HepG2 (cell line): ENCODE measurements at regions not wholly inside any gene's neighbourhood (a gene's known extent, or its start where the extent isn't known, plus 50 kb on each side); places are given as distances from the start of the nearest gene placed in this dataset.
A peak's percentile ranks its signal among the peaks of the same experiment; 100 is the strongest.

Source experiments
- ATAC-seq: fragments of 200-7000 bp; cut with Tn5 transposase; 3 replicates; pipeline ENCODE4 v1.9.1; 2020; ENCODE audit warnings: mild to moderate bottlenecking, moderate library complexity
- BruUV-seq: library from RNA; stranded (reverse); fragments of 400-500 nt; replicated peaks from 2 replicates; lab custom pipeline; 2021; lab: Mats Ljungman, UMichigan
- CTCF ChIA-PET: fragments of 300-600 bp; formaldehyde crosslinking; extraction: SDS; loops from one replicate; lab custom pipeline; 2021; ENCODE audit warnings: low total read pairs, inconsistent platforms, low intra/inter-chr PET ratio; lab: Yijun Ruan, JAX
- POLR2A ChIA-PET: fragments of 350-600 bp; sonication (Branson Sonifier 250); formaldehyde crosslinking; loops from one replicate; lab custom pipeline; 2020; ENCODE audit warnings: antibody characterized with exemption, inconsistent platforms; lab: Yijun Ruan, JAX
- DNase-seq: peaks from one replicate; pipeline ENCODE4 v3.0.0-alpha.2; 2015; ENCODE audit warnings: low spot score
- FAIRE-seq: peaks from 3 replicates; lab custom pipeline; 2011; peaks lifted over from hg19 to GRCh38; lab: Jason Lieb, UNC
- H2AFZ ChIP-seq: one replicate; pipeline ENCODE4 v1.6.1; 2011; ENCODE audit warnings: low read length, inconsistent platforms
- H3K27ac ChIP-seq: fragments of 300-600 bp; 3 replicates; pipeline ENCODE4 v1.8.0; 2011; ENCODE audit warnings: mixed run types, mild to moderate bottlenecking, mixed read lengths, low read length, inconsistent platforms; ENCODE audit not compliant: insufficient read depth; ENCODE audit errors: extremely low read length
- H3K27me3 ChIP-seq, 2 experiments: fragments of 200-600 bp in 1 of 2; 2 replicates in 1 of 2; 3 replicates in 1 of 2; pipeline versions ENCODE4 v1.6.0 to v1.8.0; 2011; ENCODE audit warnings: low read length in 2 of 2, mild to moderate bottlenecking in 2 of 2, moderate library complexity in 2 of 2, inconsistent platforms in 1 of 2; ENCODE audit not compliant: insufficient read depth in 2 of 2, control insufficient read depth in 1 of 2
- H3K36me3 ChIP-seq, 2 experiments: fragments of 200-600 bp in 1 of 2; replicated peaks in 1 of 2; 2 replicates in 1 of 2; 3 replicates in 1 of 2; pipeline versions ENCODE4 v1.5.1 to v1.8.0; 2011; ENCODE audit warnings: low read length in 2 of 2, inconsistent platforms in 1 of 2; ENCODE audit not compliant: insufficient read depth in 2 of 2, control insufficient read depth in 1 of 2
- H3K4me1 ChIP-seq: 2 replicates; pipeline ENCODE4 v1.5.1; 2012; ENCODE audit warnings: low read length, inconsistent platforms; ENCODE audit not compliant: insufficient read depth
- H3K4me2 ChIP-seq: 2 replicates; pipeline ENCODE4 v1.6.0; 2011; ENCODE audit warnings: low read depth, low read length, inconsistent platforms
- H3K4me3 ChIP-seq, 3 experiments: fragments of 200-600 bp in 1 of 3; sonication (generic), shearing (Covaris generic) in 1 of 3; replicated peaks in 1 of 3; 2 replicates each; pipeline ENCODE4 v1.5.1; 2011 to 2016; ENCODE audit warnings: low read length in 3 of 3, inconsistent platforms in 2 of 3, low read depth in 2 of 3, mild to moderate bottlenecking in 2 of 3, control low read depth in 1 of 3, mixed read lengths in 1 of 3; ENCODE audit not compliant: insufficient read depth in 1 of 3
- H3K79me2 ChIP-seq: one replicate; pipeline ENCODE4 v1.6.1; 2011; ENCODE audit warnings: low read length, inconsistent platforms; ENCODE audit not compliant: insufficient read depth
- H3K9ac ChIP-seq: 2 replicates; pipeline ENCODE4 v1.6.0; 2011; ENCODE audit warnings: mild to moderate bottlenecking, low read depth, low read length, inconsistent platforms; ENCODE audit not compliant: insufficient read depth
- H3K9me3 ChIP-seq: 2 replicates; pipeline ENCODE4 v1.5.1; 2012; ENCODE audit warnings: mild to moderate bottlenecking, low read length
- H4K20me1 ChIP-seq: 2 replicates; pipeline ENCODE4 v1.6.0; 2011; ENCODE audit warnings: inconsistent platforms, mild to moderate bottlenecking, low read length, moderate library complexity; ENCODE audit not compliant: insufficient read depth
- ATF1 ChIP-seq: IDR thresholded peaks from 2 replicates; pipeline ENCODE4 v1.6.1; 2016; ENCODE audit warnings: mild to moderate bottlenecking, control low read depth
- HDAC1 ChIP-seq: sonication (generic); formaldehyde crosslinking; IDR thresholded peaks from 2 replicates; pipeline ENCODE4 v1.5.1; 2020; ENCODE audit warnings: mild to moderate bottlenecking, missing genetic modification reagents
- JUN ChIP-seq: sonication (generic); formaldehyde crosslinking; IDR thresholded peaks from 2 replicates; pipeline ENCODE4 v1.4.0; 2020; ENCODE audit warnings: mild to moderate bottlenecking, missing genetic modification reagents
- ONECUT2 ChIP-seq: sonication (generic); formaldehyde crosslinking; IDR thresholded peaks from 2 replicates; pipeline ENCODE4 v1.4.0; 2020; ENCODE audit warnings: missing genetic modification reagents
- REXO4 ChIP-seq: sonication (generic); formaldehyde crosslinking; IDR thresholded peaks from 2 replicates; pipeline ENCODE4 v1.8.0; 2022; ENCODE audit warnings: missing genetic modification reagents, mild to moderate bottlenecking, borderline replicate concordance
- SP1 ChIP-seq, 2 experiments: fragments of 450-650 bp in 1 of 2; sonication (generic) in 1 of 2; formaldehyde crosslinking in 1 of 2; IDR thresholded peaks; 2 replicates each; pipeline versions ENCODE4 v1.4.0 to v1.6.1; 2016 to 2020; ENCODE audit warnings: missing genetic modification reagents in 1 of 2
- ZNF205 ChIP-seq: IDR thresholded peaks from 2 replicates; pipeline ENCODE4 v1.6.1; 2018; ENCODE audit warnings: missing biosample characterization, missing genetic modification reagents
- ZNF264 ChIP-seq: sonication (generic); formaldehyde crosslinking; IDR thresholded peaks from 2 replicates; pipeline ENCODE4 v1.4.0; 2020; ENCODE audit warnings: missing genetic modification reagents
- ZNF652 ChIP-seq: IDR thresholded peaks from 2 replicates; pipeline ENCODE4 v1.6.1; 2016; ENCODE audit warnings: low read depth, borderline replicate concordance
- WGBS: methylation state at CpG from one replicate; pipeline ENCODE4 v1.1.6; 2017; ENCODE audit warnings: low lambda C conversion rate; 5-methylcytosine and 5-hydroxymethylcytosine counted together
- in situ Hi-C: cut with HindIII; loops from 2 replicates; pipeline ENCODE4 v1.10.0; 2017; ENCODE audit warnings: low pct_unique_long_range_greater_than_20kb; ENCODE audit not compliant: extremely low pct_ligation_motif_present
- intact Hi-C: fragments of 100-400 bp; cut with micrococcal nuclease; formaldehyde crosslinking; loops from one replicate; pipeline ENCODE4 v1.10.0; 2022; ENCODE audit not compliant: unreplicated experiment
- TF ChIP-seq, protein P1 (sequence below): IDR thresholded peaks from 2 replicates; pipeline ENCODE4 v1.6.1; 2016; ENCODE audit warnings: low read depth, borderline replicate concordance
- TF ChIP-seq, protein P2 (sequence below): sonication (generic); formaldehyde crosslinking; IDR thresholded peaks from 2 replicates; pipeline ENCODE4 v1.4.0; 2020; ENCODE audit warnings: missing genetic modification reagents
- TF ChIP-seq, protein P3 (sequence below): sonication (generic); formaldehyde crosslinking; IDR thresholded peaks from 2 replicates; pipeline ENCODE4 v1.5.0; 2020; ENCODE audit warnings: missing genetic modification reagents, mild to moderate bottlenecking, borderline replicate concordance
- TF ChIP-seq, protein P4 (sequence below): sonication (generic); formaldehyde crosslinking; IDR thresholded peaks from 2 replicates; pipeline ENCODE4 v1.4.0; 2020; ENCODE audit warnings: missing genetic modification reagents
- TF ChIP-seq, protein P5 (sequence below): sonication (generic); formaldehyde crosslinking; IDR thresholded peaks from 2 replicates; pipeline ENCODE4 v1.5.1; 2020; ENCODE audit warnings: mild to moderate bottlenecking, missing genetic modification reagents, moderate library complexity

DNA sequence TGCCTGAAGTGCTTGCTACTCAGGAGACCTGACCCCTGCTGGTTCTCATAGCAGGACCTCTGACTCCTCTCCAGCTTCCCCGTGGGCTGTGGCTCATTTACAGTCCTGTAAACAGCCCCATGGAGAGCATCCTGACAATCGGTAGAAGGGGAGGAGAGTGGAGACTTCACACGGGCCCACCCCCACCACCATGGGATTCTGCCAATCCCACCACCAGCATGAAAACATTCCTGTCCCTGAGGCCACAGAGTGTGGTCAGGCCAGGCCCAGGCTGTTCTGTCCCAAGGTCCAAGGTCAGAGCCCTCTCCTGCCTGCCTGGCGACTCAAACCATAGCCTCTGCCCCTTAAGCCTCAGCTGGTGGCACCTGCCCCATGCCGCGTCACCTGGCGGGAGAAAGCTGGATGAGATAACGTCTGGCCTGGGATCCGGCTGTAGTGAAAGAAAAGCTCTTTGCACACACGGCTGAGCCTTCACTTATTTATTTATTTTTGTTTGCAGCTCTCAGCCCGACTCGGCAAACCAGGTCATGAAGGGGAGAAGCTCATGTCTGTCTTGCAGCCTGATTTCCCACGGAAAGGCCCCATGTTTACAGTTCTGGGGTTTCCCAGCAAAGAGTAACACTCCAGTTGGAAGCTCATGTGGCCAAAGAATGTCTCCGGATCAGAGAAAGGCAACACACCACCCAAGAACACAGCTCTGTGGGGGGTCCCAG is 293.6 kb upstream of the ZMIZ1 start:
- H3K4me1 ChIP-seq: peaks cover 36% of the 10 kb centered on the region
- BruUV-seq: no TSS peak
- H3K27ac ChIP-seq: peak overlapping the region; percentile 48
- H2AFZ ChIP-seq: no peak overlapping the region
- DNase-seq (peak; percentile 85), FAIRE-seq (peak; percentile 58), ATAC-seq (peak; percentile 88)
- H3K9ac ChIP-seq: peak overlapping the region; percentile 12; the same call in 1 of the 2 replicates
- ChIA-PET CTCF (no interaction called here), POLR2A (interaction anchor here (0.8 to 1.0 kb wide), 3 partner anchors 21 to 316 kb away, joined by 3 to 4 read pairs (median 3); no protein-coding TSS in a partner anchor)
- H3K4me3 ChIP-seq: peak overlapping the region in 1 of 3 experiments; percentile 43; a peak in 3 of 6 replicates
- WGBS: 2% methylated on average over 13 of the region's 14 CpGs
- no peaks in the 10 kb centered on the region; a peak in 1 of 5 replicates for H3K27me3 ChIP-seq
- no peaks in the 10 kb centered on the region for H4K20me1 ChIP-seq
- H3K9me3 ChIP-seq: no peaks in the 10 kb centered on the region
- no peaks in the 10 kb centered on the region for H3K36me3 ChIP-seq
- H3K4me2 ChIP-seq: peak overlapping the region; percentile 69
- intact Hi-C loops: loop anchor here (1.0 to 10.0 kb wide), 4 partner anchors 18 to 728 kb away; no protein-coding TSS in a partner anchor
- in situ Hi-C loops: no loop called here
- H3K79me2 ChIP-seq: no peaks in the 10 kb centered on the region
- TF ChIP-seq SP1 (IDR thresholded peaks at IDR 0.05) (no peak), SP1 (CRISPR knock-in tag; IDR thresholded peaks at IDR 0.05) (no peak), JUN (CRISPR knock-in tag) (peak; percentile 56; the same call in 1 of the 2 replicates), HDAC1 (CRISPR knock-in tag) (peak; percentile 64; the same call in 1 of the 2 replicates), ATF1 (CRISPR knock-in tag) (no peak), ZNF205 (CRISPR knock-in tag) (no peak), ZNF652 (CRISPR knock-in tag) (no peak), REXO4 (CRISPR knock-in tag) (no peak), ONECUT2 (no peak), ZNF264 (CRISPR knock-in tag) (peak; percentile 91)
- TF ChIP-seq, protein P1, sequence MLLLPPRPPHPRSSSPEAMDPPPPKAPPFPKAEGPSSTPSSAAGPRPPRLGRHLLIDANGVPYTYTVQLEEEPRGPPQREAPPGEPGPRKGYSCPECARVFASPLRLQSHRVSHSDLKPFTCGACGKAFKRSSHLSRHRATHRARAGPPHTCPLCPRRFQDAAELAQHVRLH (CRISPR knock-in tag): 0 out of 2 replicates have a peak, but pooled peaks have one; percentile 30
- TF ChIP-seq, protein P2, sequence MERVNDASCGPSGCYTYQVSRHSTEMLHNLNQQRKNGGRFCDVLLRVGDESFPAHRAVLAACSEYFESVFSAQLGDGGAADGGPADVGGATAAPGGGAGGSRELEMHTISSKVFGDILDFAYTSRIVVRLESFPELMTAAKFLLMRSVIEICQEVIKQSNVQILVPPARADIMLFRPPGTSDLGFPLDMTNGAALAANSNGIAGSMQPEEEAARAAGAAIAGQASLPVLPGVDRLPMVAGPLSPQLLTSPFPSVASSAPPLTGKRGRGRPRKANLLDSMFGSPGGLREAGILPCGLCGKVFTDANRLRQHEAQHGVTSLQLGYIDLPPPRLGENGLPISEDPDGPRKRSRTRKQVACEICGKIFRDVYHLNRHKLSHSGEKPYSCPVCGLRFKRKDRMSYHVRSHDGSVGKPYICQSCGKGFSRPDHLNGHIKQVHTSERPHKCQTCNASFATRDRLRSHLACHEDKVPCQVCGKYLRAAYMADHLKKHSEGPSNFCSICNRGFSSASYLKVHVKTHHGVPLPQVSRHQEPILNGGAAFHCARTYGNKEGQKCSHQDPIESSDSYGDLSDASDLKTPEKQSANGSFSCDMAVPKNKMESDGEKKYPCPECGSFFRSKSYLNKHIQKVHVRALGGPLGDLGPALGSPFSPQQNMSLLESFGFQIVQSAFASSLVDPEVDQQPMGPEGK (CRISPR knock-in tag): peak; percentile 34
- TF ChIP-seq, protein P3, sequence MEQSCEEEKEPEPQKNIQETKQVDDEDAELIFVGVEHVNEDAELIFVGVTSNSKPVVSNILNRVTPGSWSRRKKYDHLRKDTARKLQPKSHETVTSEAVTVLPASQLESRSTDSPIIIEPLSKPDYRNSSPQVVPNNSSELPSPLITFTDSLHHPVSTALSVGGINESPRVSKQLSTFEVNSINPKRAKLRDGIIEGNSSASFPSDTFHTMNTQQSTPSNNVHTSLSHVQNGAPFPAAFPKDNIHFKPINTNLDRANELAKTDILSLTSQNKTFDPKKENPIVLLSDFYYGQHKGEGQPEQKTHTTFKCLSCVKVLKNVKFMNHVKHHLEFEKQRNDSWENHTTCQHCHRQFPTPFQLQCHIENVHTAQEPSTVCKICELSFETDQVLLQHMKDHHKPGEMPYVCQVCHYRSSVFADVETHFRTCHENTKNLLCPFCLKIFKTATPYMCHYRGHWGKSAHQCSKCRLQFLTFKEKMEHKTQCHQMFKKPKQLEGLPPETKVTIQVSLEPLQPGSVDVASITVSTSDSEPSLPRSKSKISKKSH: no peak
- TF ChIP-seq, protein P4, sequence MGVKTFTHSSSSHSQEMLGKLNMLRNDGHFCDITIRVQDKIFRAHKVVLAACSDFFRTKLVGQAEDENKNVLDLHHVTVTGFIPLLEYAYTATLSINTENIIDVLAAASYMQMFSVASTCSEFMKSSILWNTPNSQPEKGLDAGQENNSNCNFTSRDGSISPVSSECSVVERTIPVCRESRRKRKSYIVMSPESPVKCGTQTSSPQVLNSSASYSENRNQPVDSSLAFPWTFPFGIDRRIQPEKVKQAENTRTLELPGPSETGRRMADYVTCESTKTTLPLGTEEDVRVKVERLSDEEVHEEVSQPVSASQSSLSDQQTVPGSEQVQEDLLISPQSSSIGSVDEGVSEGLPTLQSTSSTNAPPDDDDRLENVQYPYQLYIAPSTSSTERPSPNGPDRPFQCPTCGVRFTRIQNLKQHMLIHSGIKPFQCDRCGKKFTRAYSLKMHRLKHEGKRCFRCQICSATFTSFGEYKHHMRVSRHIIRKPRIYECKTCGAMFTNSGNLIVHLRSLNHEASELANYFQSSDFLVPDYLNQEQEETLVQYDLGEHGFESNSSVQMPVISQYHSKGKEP (CRISPR knock-in tag): no peak
- TF ChIP-seq, protein P5, sequence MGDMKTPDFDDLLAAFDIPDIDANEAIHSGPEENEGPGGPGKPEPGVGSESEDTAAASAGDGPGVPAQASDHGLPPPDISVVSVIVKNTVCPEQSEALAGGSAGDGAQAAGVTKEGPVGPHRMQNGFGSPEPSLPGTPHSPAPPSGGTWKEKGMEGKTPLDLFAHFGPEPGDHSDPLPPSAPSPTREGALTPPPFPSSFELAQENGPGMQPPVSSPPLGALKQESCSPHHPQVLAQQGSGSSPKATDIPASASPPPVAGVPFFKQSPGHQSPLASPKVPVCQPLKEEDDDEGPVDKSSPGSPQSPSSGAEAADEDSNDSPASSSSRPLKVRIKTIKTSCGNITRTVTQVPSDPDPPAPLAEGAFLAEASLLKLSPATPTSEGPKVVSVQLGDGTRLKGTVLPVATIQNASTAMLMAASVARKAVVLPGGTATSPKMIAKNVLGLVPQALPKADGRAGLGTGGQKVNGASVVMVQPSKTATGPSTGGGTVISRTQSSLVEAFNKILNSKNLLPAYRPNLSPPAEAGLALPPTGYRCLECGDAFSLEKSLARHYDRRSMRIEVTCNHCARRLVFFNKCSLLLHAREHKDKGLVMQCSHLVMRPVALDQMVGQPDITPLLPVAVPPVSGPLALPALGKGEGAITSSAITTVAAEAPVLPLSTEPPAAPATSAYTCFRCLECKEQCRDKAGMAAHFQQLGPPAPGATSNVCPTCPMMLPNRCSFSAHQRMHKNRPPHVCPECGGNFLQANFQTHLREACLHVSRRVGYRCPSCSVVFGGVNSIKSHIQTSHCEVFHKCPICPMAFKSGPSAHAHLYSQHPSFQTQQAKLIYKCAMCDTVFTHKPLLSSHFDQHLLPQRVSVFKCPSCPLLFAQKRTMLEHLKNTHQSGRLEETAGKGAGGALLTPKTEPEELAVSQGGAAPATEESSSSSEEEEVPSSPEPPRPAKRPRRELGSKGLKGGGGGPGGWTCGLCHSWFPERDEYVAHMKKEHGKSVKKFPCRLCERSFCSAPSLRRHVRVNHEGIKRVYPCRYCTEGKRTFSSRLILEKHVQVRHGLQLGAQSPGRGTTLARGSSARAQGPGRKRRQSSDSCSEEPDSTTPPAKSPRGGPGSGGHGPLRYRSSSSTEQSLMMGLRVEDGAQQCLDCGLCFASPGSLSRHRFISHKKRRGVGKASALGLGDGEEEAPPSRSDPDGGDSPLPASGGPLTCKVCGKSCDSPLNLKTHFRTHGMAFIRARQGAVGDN (CRISPR knock-in tag): peak; percentile 81
